Upper lobe of right lung (tissue), 1 donor: ENCODE measurements at regions not wholly inside any gene's neighbourhood (a gene's known extent, or its start where the extent isn't known, plus 50 kb on each side); places are given as distances from the start of the nearest gene placed in this dataset.
"Not testable (repeated sequence)": the region's sequence is repeated elsewhere in the genome, so short reads cannot be mapped to it uniquely, and the experiment has no call there.

ENCODE experiments used
- ATAC-seq: fragments of 200-7000 bp; cut with Tn5 transposase; one replicate; pipeline ENCODE4 v1.9.1; 2020; ENCODE audit warnings: mild to moderate bottlenecking, moderate library complexity
- DNase-seq: peaks from one replicate; pipeline ENCODE4 v3.0.0-alpha.2; 2020
- H3K27ac ChIP-seq: fragments of 200-600 bp; one replicate; pipeline ENCODE4 v1.8.0; 2022
- H3K27me3 ChIP-seq: fragments of 200-600 bp; one replicate; pipeline ENCODE4 v1.8.0; 2022; ENCODE audit warnings: mild to moderate bottlenecking
- H3K36me3 ChIP-seq: fragments of 200-600 bp; one replicate; pipeline ENCODE4 v1.8.0; 2022
- H3K4me1 ChIP-seq: fragments of 200-600 bp; one replicate; pipeline ENCODE4 v1.8.0; 2022
- H3K4me3 ChIP-seq: fragments of 200-600 bp; one replicate; pipeline ENCODE4 v1.8.0; 2022; ENCODE audit warnings: mild to moderate bottlenecking
- H3K9me3 ChIP-seq: fragments of 200-600 bp; one replicate; pipeline ENCODE4 v1.8.0; 2022
- CTCF ChIP-seq: fragments of 200-600 bp; IDR thresholded peaks from one replicate; pipeline ENCODE4 v1.8.0; 2022; ENCODE audit warnings: antibody characterized with exemption
- intact Hi-C: fragments of 100-400 bp; cut with DNase I; formaldehyde crosslinking; loops from one replicate; pipeline ENCODE4 v1.11.0; 2022
- donor health status: DM: no; HTN: yes; CAD: no; lungs with severe emphysema.

- DNase-seq (no peak), ATAC-seq (no peak)
- Histone ChIP-seq H3K27ac (no peak overlapping the region), H3K27me3 (no peaks in the 10 kb centered on the region), H3K4me1 (no peaks in the 10 kb centered on the region), H3K4me3 (no peak overlapping the region), H3K36me3 (no peaks in the 10 kb centered on the region), H3K9me3 (no peaks in the 10 kb centered on the region)
- no peak for TF ChIP-seq CTCF
- intact Hi-C loops, result no loop called here
Measured at GRCh38 chr10:33968983-33969382, 634.5 kb upstream of the NRP1 start.

- ATAC-seq (no peak), DNase-seq (no peak)
- no peaks in the 10 kb centered on the region for H3K36me3 ChIP-seq
- intact Hi-C loops, result no loop called here
- H3K27me3 ChIP-seq, result no peaks in the 10 kb centered on the region
- no peaks in the 10 kb centered on the region for H3K4me1 ChIP-seq
- no peak overlapping the region for H3K4me3 ChIP-seq
- TF ChIP-seq CTCF, result no peak
- no peak overlapping the region for H3K27ac ChIP-seq
- no peaks in the 10 kb centered on the region for H3K9me3 ChIP-seq
Measured at GRCh38 chr10:33967606-33968120, 633.2 kb upstream of the NRP1 start.

- DNase-seq (no peak), ATAC-seq (no peak)
- no peak for TF ChIP-seq CTCF
- Histone ChIP-seq H3K4me1 (no peaks in the 10 kb centered on the region), H3K9me3 (no peaks in the 10 kb centered on the region), H3K4me3 (no peak overlapping the region), H3K36me3 (no peaks in the 10 kb centered on the region), H3K27ac (no peak overlapping the region), H3K27me3 (no peaks in the 10 kb centered on the region)
- intact Hi-C loops, result no loop called here
Measured at GRCh38 chr10:33966946-33967345, 632.5 kb upstream of the NRP1 start.

GRCh38 chr10:33965795-33966581 is 631.5 kb upstream of the NRP1 start:
- H3K9me3 ChIP-seq, result no peaks in the 10 kb centered on the region
- ATAC-seq (no peak), DNase-seq (no peak)
- no peaks in the 10 kb centered on the region for H3K4me1 ChIP-seq
- no peak overlapping the region for H3K4me3 ChIP-seq
- H3K36me3 ChIP-seq, result no peaks in the 10 kb centered on the region
- intact Hi-C loops, result no loop called here
- TF ChIP-seq CTCF, result no peak
- no peaks in the 10 kb centered on the region for H3K27me3 ChIP-seq
- H3K27ac ChIP-seq, result no peak overlapping the region

GRCh38 chr10:33963729-33964128 is 629.3 kb upstream of the NRP1 start:
- Histone ChIP-seq H3K9me3 (no peaks in the 10 kb centered on the region), H3K4me3 (no peak overlapping the region), H3K4me1 (no peaks in the 10 kb centered on the region), H3K27ac (no peak overlapping the region), H3K36me3 (no peaks in the 10 kb centered on the region), H3K27me3 (no peaks in the 10 kb centered on the region)
- no peak for TF ChIP-seq CTCF
- ATAC-seq (no peak), DNase-seq (no peak)
- intact Hi-C loops, result no loop called here

- H3K4me1 ChIP-seq, H3K36me3 ChIP-seq, H3K9me3 ChIP-seq, H3K27ac ChIP-seq, H3K4me3 ChIP-seq, DNase-seq, H3K27me3 ChIP-seq, ATAC-seq, intact Hi-C loops: not testable (repeated sequence)
Measured at GRCh38 chr10:33956322-33956721, 621.9 kb upstream of the NRP1 start.
